GM12865 (cell line): ENCODE measurements at regions not wholly inside any gene's neighbourhood (a gene's known extent, or its start where the extent isn't known, plus 50 kb on each side); places are given as distances from the start of the nearest gene placed in this dataset.

Source experiments
- DNase-seq: peaks from one replicate; pipeline ENCODE4 v3.0.0; 2010; ENCODE audit warnings: low read depth
- H3K4me3 ChIP-seq: 2 replicates; pipeline ENCODE4 v1.5.1; 2011; ENCODE audit warnings: mild to moderate bottlenecking, low read depth, low read length, control low read depth
- CTCF ChIP-seq: IDR thresholded peaks from 2 replicates; pipeline ENCODE4 v1.5.1; 2011; ENCODE audit warnings: low read length, control low read depth, low read depth, inconsistent platforms; ENCODE audit not compliant: insufficient read depth; ENCODE audit errors: missing control alignments

GRCh38 chr1:226806988-226807387, 63.4 kb upstream of the PSEN2 start:
- TF ChIP-seq CTCF = no peak
- H3K4me3 ChIP-seq = no peak overlapping the region
- no peak for DNase-seq

- no peak for DNase-seq
- TF ChIP-seq CTCF = no peak
- no peak overlapping the region for H3K4me3 ChIP-seq
These were observed 65.3 kb upstream of the PSEN2 start for GRCh38 chr1:226804907-226805759.

DNA sequence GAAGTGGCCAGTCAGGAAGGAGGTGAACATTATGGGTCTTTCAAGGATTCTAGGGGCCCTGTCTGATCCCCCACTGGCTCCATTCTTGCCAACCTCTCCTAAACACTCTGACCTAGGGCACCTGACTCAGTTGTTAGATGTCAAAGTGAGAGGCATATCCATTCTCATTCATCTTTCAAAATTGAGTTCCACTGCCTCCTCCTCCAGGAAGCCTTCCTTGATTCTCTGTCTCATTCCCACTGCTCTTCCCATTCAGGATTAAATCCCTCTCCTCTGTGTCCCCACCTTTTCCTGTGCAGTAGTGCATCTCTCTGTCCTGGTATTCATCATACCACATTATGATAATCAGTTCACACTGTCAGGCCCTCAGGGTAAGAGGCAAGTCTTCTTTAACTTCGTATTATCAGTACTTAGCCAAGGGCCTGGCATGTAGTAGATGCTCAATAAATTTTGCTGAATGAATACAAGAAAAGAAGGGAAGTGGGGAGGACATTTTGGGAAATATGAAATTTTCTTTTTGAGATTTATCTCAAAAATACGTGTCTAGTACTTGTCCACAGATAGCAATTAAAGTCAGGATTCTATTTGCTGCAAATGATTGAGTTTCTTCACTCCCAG, 61.8 kb upstream of the ITPKB start:
- no peak for TF ChIP-seq CTCF
- no peak for DNase-seq

GRCh38 chr1:226799634-226800281, 60.7 kb upstream of the ITPKB start:
- H3K4me3 ChIP-seq = no peak overlapping the region
- TF ChIP-seq CTCF = no peak
- DNase-seq = no peak

More for the DNA sequence above, 61.8 kb upstream of the ITPKB start:
- H3K4me3 ChIP-seq = no peak overlapping the region

DNA sequence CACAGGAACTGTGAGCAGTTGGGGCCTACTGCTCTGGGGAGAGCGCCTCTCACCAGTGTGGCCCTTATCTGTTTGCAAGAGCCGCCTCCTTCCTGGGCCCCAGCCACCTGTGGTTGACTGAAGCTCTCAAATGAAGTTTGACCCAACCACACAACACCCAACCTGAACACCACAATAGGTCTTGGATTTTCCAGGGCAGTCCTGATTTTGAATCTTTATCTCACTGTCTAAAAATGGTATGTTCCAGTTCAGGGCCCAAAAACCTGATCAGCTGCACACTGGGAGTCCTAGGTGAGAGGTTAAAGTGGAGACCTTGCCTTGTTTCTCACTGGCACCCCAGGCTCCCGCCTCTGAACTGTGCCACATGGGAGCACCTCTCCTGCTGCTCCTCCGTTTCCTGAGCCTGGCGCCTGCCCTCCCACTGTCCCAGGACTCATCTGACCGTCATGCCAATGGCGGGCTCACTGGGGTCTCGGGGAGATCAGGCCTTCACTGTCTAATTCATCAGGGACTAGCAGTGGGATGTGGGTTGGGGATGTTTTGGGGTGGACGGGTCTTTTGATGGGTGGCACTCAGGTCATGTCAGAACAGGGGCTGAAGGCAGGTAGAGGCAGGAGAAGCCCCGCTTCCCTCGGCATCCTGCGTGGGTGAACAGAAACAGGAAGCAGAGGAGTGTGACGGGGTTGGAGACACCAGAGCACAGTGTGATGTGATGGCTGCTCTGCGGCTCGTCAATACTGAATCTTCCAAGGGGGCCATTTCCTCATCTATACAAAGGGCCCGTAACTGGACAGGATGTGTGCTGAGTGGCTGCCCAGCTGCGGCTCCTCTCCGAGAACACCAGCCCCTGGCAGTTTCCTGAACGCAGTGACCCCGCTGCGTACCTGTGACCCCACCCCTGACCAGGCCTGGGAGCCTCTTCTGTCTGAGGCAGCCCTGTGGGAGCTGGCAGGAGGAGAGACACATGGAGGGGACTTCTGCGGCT, 59.6 kb upstream of the ITPKB start:
- no peak for TF ChIP-seq CTCF

GRCh38 chr1:226797151-226797550, 58.1 kb upstream of the ITPKB start:
- no peak for DNase-seq
- no peak for TF ChIP-seq CTCF
- no peak overlapping the region for H3K4me3 ChIP-seq

More for the DNA sequence above, 59.6 kb upstream of the ITPKB start:
- H3K4me3 ChIP-seq = no peak overlapping the region
- DNase-seq = peak; percentile 87
